SK-N-SH (cell line): ENCODE measurements at regions not wholly inside any gene's neighbourhood (a gene's known extent, or its start where the extent isn't known, plus 50 kb on each side); places are given as distances from the start of the nearest gene placed in this dataset.

ENCODE experiments used
- CTCF ChIA-PET: fragments of 300-600, 350-600 bp; formaldehyde crosslinking; extraction: SDS; loops from one replicate; lab custom pipeline; 2021; lab: Yijun Ruan, JAX
- POLR2A ChIA-PET: fragments of 350-600 bp; sonication (Branson Sonifier 250); formaldehyde crosslinking; extraction: SDS; loops from one replicate; lab custom pipeline; 2020; ENCODE audit warnings: antibody characterized with exemption, inconsistent platforms; lab: Yijun Ruan, JAX
- DNase-seq: peaks from one replicate; pipeline ENCODE4 v3.0.0; 2012
- H2AFZ ChIP-seq: fragments of 200-600 bp; sonication (generic); 2 replicates; pipeline ENCODE4 v1.8.1; 2016; ENCODE audit warnings: antibody characterized with exemption, mild to moderate bottlenecking, low read depth
- H3F3A ChIP-seq: fragments of 200-600 bp; sonication (generic); replicated peaks from 2 replicates; pipeline ENCODE3; 2016; ENCODE audit warnings: antibody characterized with exemption, mild to moderate bottlenecking; ENCODE audit not compliant: insufficient read depth
- H3K27ac ChIP-seq, 2 experiments: fragments of 200-500 bp in 1 of 2; fragments of 200-600 bp in 1 of 2; sonication (Bioruptor generic) in 1 of 2; sonication (generic), shearing (Covaris generic) in 1 of 2; 2 replicates each; pipeline versions ENCODE4 v1.5.1 to v1.6.1; 2014 to 2016; ENCODE audit warnings: low read depth in 2 of 2, inconsistent platforms in 1 of 2, low read length in 1 of 2, mild to moderate bottlenecking in 1 of 2, mixed read lengths in 1 of 2
- H3K27me3 ChIP-seq: fragments of 200-600 bp; sonication (generic), shearing (Covaris generic); 2 replicates; pipeline ENCODE4 v1.6.1; 2016; ENCODE audit warnings: mixed run types; ENCODE audit not compliant: insufficient read depth
- H3K36me3 ChIP-seq, 2 experiments: fragments of 200-500 bp in 1 of 2; fragments of 200-600 bp in 1 of 2; sonication (Bioruptor generic) in 1 of 2; sonication (generic) in 1 of 2; replicated peaks in 1 of 2; 2 replicates each; pipeline versions ENCODE3 to v1.5.1; 2014 to 2016; ENCODE audit warnings: low read length in 1 of 2, mild to moderate bottlenecking in 1 of 2; ENCODE audit not compliant: insufficient read depth in 2 of 2, control insufficient read depth in 1 of 2
- H3K4me1 ChIP-seq, 2 experiments: fragments of 200-500 bp in 1 of 2; fragments of 200-600 bp in 1 of 2; sonication (Bioruptor generic) in 1 of 2; sonication (generic), shearing (Covaris generic) in 1 of 2; 2 replicates each; pipeline versions ENCODE4 v1.5.1 to v1.6.1; 2014 to 2016; ENCODE audit warnings: low read depth in 1 of 2, low read length in 1 of 2, mixed run types in 1 of 2; ENCODE audit not compliant: insufficient read depth in 2 of 2, control insufficient read depth in 1 of 2
- H3K4me2 ChIP-seq: fragments of 200-600 bp; sonication (generic), shearing (Covaris generic); 2 replicates; pipeline ENCODE4 v1.6.1; 2017; ENCODE audit warnings: mixed run types
- H3K4me3 ChIP-seq, 2 experiments: fragments of 200-500 bp in 1 of 2; fragments of 200-600 bp in 1 of 2; sonication (Bioruptor generic) in 1 of 2; sonication (generic), shearing (Covaris generic) in 1 of 2; 2 replicates each; pipeline versions ENCODE4 v1.5.1 to v1.8.1; 2014 to 2016; ENCODE audit warnings: low read depth in 2 of 2, inconsistent platforms in 1 of 2, low read length in 1 of 2, mild to moderate bottlenecking in 1 of 2, mixed read lengths in 1 of 2, moderate library complexity in 1 of 2
- H3K79me2 ChIP-seq: fragments of 200-600 bp; sonication (generic); 2 replicates; pipeline ENCODE4 v1.8.1; 2017; ENCODE audit warnings: mild to moderate bottlenecking; ENCODE audit not compliant: insufficient read depth
- H3K9ac ChIP-seq: fragments of 200-600 bp; sonication (generic); 2 replicates; pipeline ENCODE4 v1.6.1; 2017; ENCODE audit warnings: mixed run types
- H3K9me2 ChIP-seq: fragments of 200-600 bp; sonication (generic); 2 replicates; pipeline ENCODE4 v1.6.1; 2017; ENCODE audit warnings: mixed run types
- H3K9me3 ChIP-seq: fragments of 200-600 bp; sonication (generic); 2 replicates; pipeline ENCODE4 v1.6.1; 2017; ENCODE audit warnings: mixed run types, mild to moderate bottlenecking, moderate library complexity
- H4K20me1 ChIP-seq: fragments of 200-600 bp; sonication (generic); 2 replicates; pipeline ENCODE4 v1.6.1; 2017; ENCODE audit warnings: mild to moderate bottlenecking, mixed run types; ENCODE audit not compliant: insufficient read depth
- CHD2 ChIP-seq: fragments of 150-350 bp; IDR thresholded peaks from 2 replicates; pipeline ENCODE4 v1.6.1; 2018; ENCODE audit warnings: low read length; ENCODE audit not compliant: partially characterized antibody
- CTCF ChIP-seq: fragments of 200-600 bp; sonication (generic); IDR thresholded peaks from 2 replicates; pipeline ENCODE4 v1.6.1; 2017; ENCODE audit warnings: antibody characterized with exemption, mild to moderate bottlenecking, moderate library complexity
- ELF1 ChIP-seq: IDR thresholded peaks from 2 replicates; pipeline ENCODE4 v1.4.0; 2012
- EP300 ChIP-seq, 2 experiments: IDR thresholded peaks; 2 replicates each; pipeline versions ENCODE4 v1.4.0 to v1.6.1; 2012; ENCODE audit warnings: borderline replicate concordance in 1 of 2, low read depth in 1 of 2, low read length in 1 of 2
- EZH2phosphoT487 ChIP-seq: fragments of 200-600 bp; sonication (generic); IDR thresholded peaks from 2 replicates; pipeline ENCODE4 v1.6.1; 2017; ENCODE audit warnings: low read depth, mixed run types, mild to moderate bottlenecking, antibody characterized with exemption, moderate library complexity, borderline replicate concordance
- FOXJ3 ChIP-seq: sonication (generic); formaldehyde crosslinking; IDR thresholded peaks from 2 replicates; pipeline ENCODE4 v1.5.1; 2020; ENCODE audit warnings: mild to moderate bottlenecking, missing genetic modification reagents
- FOXM1 ChIP-seq: IDR thresholded peaks from 2 replicates; pipeline ENCODE4 v1.4.0; 2012; ENCODE audit warnings: low read depth, mild to moderate bottlenecking
- MAX ChIP-seq: IDR thresholded peaks from 2 replicates; pipeline ENCODE4 v1.4.0; 2012; ENCODE audit warnings: low read depth
- MEF2A ChIP-seq: IDR thresholded peaks from 2 replicates; pipeline ENCODE4 v1.4.0; 2012; ENCODE audit warnings: low read depth, borderline replicate concordance
- RAD21 ChIP-seq: IDR thresholded peaks from 2 replicates; pipeline ENCODE4 v1.6.1; 2012; ENCODE audit warnings: mild to moderate bottlenecking, low read length
- RCOR1 ChIP-seq: fragments of 150-350 bp; IDR thresholded peaks from 2 replicates; pipeline ENCODE4 v1.6.1; 2017; ENCODE audit warnings: antibody characterized with exemption, low read length
- RFX5 ChIP-seq: IDR thresholded peaks from 2 replicates; pipeline ENCODE4 v1.6.1; 2012; ENCODE audit warnings: mild to moderate bottlenecking, improper control_type of control experiment, low read length
- TEAD4 ChIP-seq: IDR thresholded peaks from 2 replicates; pipeline ENCODE4 v1.4.0; 2012; ENCODE audit warnings: mild to moderate bottlenecking, borderline replicate concordance; ENCODE audit not compliant: insufficient read depth
- YY1 ChIP-seq: IDR thresholded peaks from 2 replicates; pipeline ENCODE4 v1.4.0; 2012; ENCODE audit warnings: low read depth, mild to moderate bottlenecking
- WGBS: methylation state at CpG from one replicate; pipeline ENCODE4 v1.1.6; 2017; ENCODE audit warnings: low lambda C conversion rate; 5-methylcytosine and 5-hydroxymethylcytosine counted together
- TF ChIP-seq, protein P1 (sequence below): fragments of 150-350 bp; IDR thresholded peaks from 2 replicates; pipeline ENCODE4 v1.6.1; 2016; ENCODE audit warnings: mild to moderate bottlenecking, low read depth, low read length
- TF ChIP-seq, protein P2 (sequence below): IDR thresholded peaks from 2 replicates; pipeline ENCODE4; 2012
- TF ChIP-seq, protein P3 (sequence below): fragments of 150-350 bp; IDR thresholded peaks from 2 replicates; pipeline ENCODE4 v1.6.1; 2017; ENCODE audit warnings: antibody characterized with exemption, low read length, low read depth, borderline replicate concordance

GRCh38 chr2:10242998-10243925, 59.4 kb upstream of the HPCAL1 start (continued):
- TF ChIP-seq CTCF (no peak), CHD2 (no peak)

GRCh38 chr2:10243926-10244270, 58.8 kb upstream of the HPCAL1 start:
- no peak for DNase-seq
- no peak for TF ChIP-seq RCOR1
- TF ChIP-seq, protein P1, sequence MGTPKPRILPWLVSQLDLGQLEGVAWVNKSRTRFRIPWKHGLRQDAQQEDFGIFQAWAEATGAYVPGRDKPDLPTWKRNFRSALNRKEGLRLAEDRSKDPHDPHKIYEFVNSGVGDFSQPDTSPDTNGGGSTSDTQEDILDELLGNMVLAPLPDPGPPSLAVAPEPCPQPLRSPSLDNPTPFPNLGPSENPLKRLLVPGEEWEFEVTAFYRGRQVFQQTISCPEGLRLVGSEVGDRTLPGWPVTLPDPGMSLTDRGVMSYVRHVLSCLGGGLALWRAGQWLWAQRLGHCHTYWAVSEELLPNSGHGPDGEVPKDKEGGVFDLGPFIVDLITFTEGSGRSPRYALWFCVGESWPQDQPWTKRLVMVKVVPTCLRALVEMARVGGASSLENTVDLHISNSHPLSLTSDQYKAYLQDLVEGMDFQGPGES, result no peak
- TF ChIP-seq TEAD4, result no peak
- TF ChIP-seq EZH2phosphoT487, result no peak
- no peak for TF ChIP-seq RAD21
- TF ChIP-seq RFX5, result no peak
- TF ChIP-seq MEF2A, result no peak
- TF ChIP-seq EP300 (IDR thresholded peaks at IDR 0.05; ENCODE audit: borderline replicate concordance in 1 of 2, low read depth in 1 of 2, low read length in 1 of 2), result no peak
- Histone ChIP-seq H3K4me2 (no peak overlapping the region), H3K4me3 (no peak overlapping the region), H3K9ac (no peak overlapping the region), H4K20me1 (no peaks in the 10 kb centered on the region), H3K9me3 (peaks cover 4% of the 10 kb centered on the region; the same call in 1 of the 2 replicates), H3K9me2 (no peaks in the 10 kb centered on the region), H3K27ac (no peak overlapping the region), H3F3A (no peaks in the 10 kb centered on the region), H3K36me3 (no peaks in the 10 kb centered on the region), H3K79me2 (no peaks in the 10 kb centered on the region), H2AFZ (no peak overlapping the region), H3K4me1 (no peaks in the 10 kb centered on the region; a peak in 1 of 4 replicates), H3K27me3 (no peaks in the 10 kb centered on the region)
- 89% methylated on average over 10 of the region's 10 CpGs for WGBS
- CTCF ChIA-PET, result interaction anchor here (1.0 to 2.0 kb wide), 2 partner anchors 165 to 191 kb away, joined by 3 to 8 read pairs; no protein-coding TSS in a partner anchor
- POLR2A ChIA-PET, result no interaction called here

DNA sequence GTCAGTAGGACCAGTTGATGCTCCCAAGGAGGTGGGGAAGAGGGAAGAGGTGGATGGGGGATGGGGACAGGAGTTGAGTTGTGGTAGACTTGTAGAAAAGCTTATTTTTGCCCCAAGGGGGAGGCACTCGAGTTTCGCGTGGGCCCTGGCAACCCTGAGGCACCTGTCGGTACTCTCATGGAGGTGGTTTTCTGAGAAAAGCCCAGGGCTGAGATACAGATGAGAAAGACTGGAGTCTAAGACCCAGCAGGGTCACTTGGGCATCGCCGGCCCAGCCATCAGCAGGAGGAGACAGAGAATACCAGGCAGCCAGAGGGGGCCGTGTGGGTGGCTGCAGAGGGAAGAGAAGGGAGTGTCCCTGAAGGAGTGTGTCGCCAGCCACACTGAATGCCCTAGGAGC, 57.7 kb upstream of the HPCAL1 start:
- no peaks in the 10 kb centered on the region for H3K79me2 ChIP-seq
- no peaks in the 10 kb centered on the region; a peak in 1 of 4 replicates for H3K4me1 ChIP-seq
- H3K4me3 ChIP-seq, result no peak overlapping the region
- no peaks in the 10 kb centered on the region for H3K36me3 ChIP-seq
- POLR2A ChIA-PET, result no interaction called here
- 80% methylated on average over 8 of the region's 8 CpGs for WGBS
- H3K9me2 ChIP-seq, result no peaks in the 10 kb centered on the region
- no peak for DNase-seq
- H4K20me1 ChIP-seq, result no peaks in the 10 kb centered on the region
- H3F3A ChIP-seq, result no peaks in the 10 kb centered on the region
- no peaks in the 10 kb centered on the region for H3K27me3 ChIP-seq
- no peak overlapping the region for H3K4me2 ChIP-seq
- H3K27ac ChIP-seq, result no peak overlapping the region
- H2AFZ ChIP-seq, result no peak overlapping the region
- H3K9me3 ChIP-seq, result peaks cover 16% of the 10 kb centered on the region
- H3K9ac ChIP-seq, result no peak overlapping the region
- CTCF ChIA-PET, result interaction anchor here (1.3 to 2.0 kb wide), 2 partner anchors 15 to 164 kb away, joined by 3 to 8 read pairs; no protein-coding TSS in a partner anchor
- TF ChIP-seq ELF1, result no peak
- no peak for TF ChIP-seq MAX
- TF ChIP-seq FOXJ3 (CRISPR knock-in tag), result no peak
- TF ChIP-seq, protein P2, sequence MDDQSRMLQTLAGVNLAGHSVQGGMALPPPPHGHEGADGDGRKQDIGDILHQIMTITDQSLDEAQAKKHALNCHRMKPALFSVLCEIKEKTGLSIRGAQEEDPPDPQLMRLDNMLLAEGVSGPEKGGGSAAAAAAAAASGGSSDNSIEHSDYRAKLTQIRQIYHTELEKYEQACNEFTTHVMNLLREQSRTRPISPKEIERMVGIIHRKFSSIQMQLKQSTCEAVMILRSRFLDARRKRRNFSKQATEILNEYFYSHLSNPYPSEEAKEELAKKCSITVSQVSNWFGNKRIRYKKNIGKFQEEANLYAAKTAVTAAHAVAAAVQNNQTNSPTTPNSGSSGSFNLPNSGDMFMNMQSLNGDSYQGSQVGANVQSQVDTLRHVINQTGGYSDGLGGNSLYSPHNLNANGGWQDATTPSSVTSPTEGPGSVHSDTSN, result no peak
- TF ChIP-seq, protein P3, sequence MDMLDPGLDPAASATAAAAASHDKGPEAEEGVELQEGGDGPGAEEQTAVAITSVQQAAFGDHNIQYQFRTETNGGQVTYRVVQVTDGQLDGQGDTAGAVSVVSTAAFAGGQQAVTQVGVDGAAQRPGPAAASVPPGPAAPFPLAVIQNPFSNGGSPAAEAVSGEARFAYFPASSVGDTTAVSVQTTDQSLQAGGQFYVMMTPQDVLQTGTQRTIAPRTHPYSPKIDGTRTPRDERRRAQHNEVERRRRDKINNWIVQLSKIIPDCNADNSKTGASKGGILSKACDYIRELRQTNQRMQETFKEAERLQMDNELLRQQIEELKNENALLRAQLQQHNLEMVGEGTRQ, result no peak
- TF ChIP-seq, protein P1, result no peak
- no peak for TF ChIP-seq YY1
- no peak for TF ChIP-seq FOXM1
- no peak for TF ChIP-seq EZH2phosphoT487
- TF ChIP-seq, all 33 proteins: peak for 0
